ENCODE measurements at regions not wholly inside any gene's neighbourhood (a gene's known extent, or its start where the extent isn't known, plus 50 kb on each side); places are given as distances from the start of the nearest gene placed in this dataset.

DNA sequence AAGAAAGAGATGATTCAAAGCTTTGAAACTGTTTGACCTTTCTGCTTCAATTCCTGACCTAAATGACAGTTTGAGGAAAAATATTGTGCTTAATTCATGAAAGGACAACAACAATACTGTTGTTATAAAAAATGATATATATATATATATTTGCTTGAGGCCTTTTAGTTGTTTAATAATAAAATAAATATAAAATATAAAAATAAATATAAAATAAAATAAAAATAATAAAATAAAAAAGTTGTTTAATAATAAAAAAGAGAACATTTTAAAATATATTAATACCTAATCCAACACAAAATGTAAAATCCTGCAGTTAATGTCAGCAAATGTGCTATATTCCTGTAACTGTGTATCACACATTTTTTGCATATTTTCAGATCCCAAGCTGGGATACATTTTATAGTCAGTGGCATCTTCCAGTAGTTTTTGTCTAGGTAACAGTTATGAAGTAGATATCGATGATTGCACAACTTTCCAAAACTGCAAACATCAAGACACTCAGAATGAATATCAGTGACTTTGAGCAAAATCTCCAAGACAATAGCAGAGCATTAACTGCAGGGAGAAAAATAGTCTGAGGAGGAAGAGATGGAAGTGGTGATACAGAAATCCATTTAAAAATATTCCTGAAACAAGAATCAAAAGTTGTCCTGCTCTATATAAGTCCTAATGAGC lies 375.5 kb upstream of the KLHL1 start:
- intact Hi-C loops (cut with DNase I), result no loop called here

DNA sequence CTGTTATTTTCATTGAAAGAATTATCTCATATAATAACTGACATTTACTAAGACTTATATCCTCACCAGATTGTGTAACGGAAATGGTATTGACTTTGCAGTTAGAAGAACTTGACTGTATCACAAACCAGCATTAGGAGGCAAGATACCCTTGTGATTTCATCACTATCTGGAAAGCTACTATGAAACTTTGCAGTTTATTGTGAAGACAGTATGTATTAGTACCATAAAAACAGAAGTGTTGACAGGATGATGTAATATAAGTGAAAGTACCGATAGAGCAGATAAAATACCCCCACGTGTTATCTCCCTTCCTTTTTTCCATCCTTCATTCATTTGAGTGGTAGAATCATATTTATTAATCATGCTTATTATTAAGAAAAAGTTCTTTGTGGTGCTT lies 365.7 kb upstream of the KLHL1 start:
- no peak for DNase-seq
- Histone ChIP-seq H3K9me3 (peaks cover 0 to 21% (median 0%) of the 10 kb centered on the region in 11 donors), H3K36me3 (no peaks in the 10 kb centered on the region), H3K4me1 (no peaks in the 10 kb centered on the region), H3K27me3 (no peaks in the 10 kb centered on the region), H3K4me3 (no peak overlapping the region), H3K27ac (no peak overlapping the region)
- intact Hi-C loops (cut with DNase I), result no loop called here
- 27 to 30% methylated on average over 3 of the region's 3 CpGs for WGBS, 2 donors
- ATAC-seq, result no peak
- TF ChIP-seq, protein P1, sequence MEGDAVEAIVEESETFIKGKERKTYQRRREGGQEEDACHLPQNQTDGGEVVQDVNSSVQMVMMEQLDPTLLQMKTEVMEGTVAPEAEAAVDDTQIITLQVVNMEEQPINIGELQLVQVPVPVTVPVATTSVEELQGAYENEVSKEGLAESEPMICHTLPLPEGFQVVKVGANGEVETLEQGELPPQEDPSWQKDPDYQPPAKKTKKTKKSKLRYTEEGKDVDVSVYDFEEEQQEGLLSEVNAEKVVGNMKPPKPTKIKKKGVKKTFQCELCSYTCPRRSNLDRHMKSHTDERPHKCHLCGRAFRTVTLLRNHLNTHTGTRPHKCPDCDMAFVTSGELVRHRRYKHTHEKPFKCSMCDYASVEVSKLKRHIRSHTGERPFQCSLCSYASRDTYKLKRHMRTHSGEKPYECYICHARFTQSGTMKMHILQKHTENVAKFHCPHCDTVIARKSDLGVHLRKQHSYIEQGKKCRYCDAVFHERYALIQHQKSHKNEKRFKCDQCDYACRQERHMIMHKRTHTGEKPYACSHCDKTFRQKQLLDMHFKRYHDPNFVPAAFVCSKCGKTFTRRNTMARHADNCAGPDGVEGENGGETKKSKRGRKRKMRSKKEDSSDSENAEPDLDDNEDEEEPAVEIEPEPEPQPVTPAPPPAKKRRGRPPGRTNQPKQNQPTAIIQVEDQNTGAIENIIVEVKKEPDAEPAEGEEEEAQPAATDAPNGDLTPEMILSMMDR (IDR thresholded peaks at IDR 0.05), result no peak

More for the DNA sequence above, 375.5 kb upstream of the KLHL1 start:
- Histone ChIP-seq H3K27ac (no peak overlapping the region), H3K9me3 (peaks cover 0 to 3% (median 0%) of the 10 kb centered on the region in 11 donors), H3K4me3 (no peak overlapping the region), H3K4me1 (no peaks in the 10 kb centered on the region), H3K27me3 (no peaks in the 10 kb centered on the region), H3K36me3 (no peaks in the 10 kb centered on the region)
- 86 to 97% methylated on average over 1 of the region's 1 CpG for WGBS, 2 donors
- DNase-seq (no peak), ATAC-seq (no peak)
- TF ChIP-seq, protein P1 (IDR thresholded peaks at IDR 0.05), result no peak

DNA sequence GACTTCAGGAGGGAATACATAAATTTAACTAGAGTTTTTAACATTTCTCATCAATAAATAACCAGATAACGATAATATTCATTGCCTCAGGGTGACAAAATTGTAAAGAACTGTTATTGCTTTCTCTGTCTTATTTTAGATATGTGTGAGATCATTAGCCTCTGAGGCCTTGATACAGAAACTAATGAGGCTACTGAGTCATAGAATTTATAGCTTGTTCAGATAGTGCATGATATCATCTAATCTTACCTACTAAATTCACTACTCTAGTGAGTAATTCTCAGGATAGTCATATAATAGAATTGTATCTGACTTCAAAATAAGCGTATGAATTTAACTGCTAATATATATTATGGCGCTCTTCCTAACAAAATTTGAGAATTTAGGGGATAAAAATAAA lies 360.8 kb upstream of the KLHL1 start:
- no peak overlapping the region for H3K27ac ChIP-seq
- 88 to 92% methylated on average over 3 of the region's 3 CpGs for WGBS, 2 donors
- ATAC-seq, result no peak
- no peaks in the 10 kb centered on the region for H3K27me3 ChIP-seq
- intact Hi-C loops (cut with DNase I), result no loop called here
- H3K4me1 ChIP-seq, result no peaks in the 10 kb centered on the region
- no peaks in the 10 kb centered on the region for H3K9me3 ChIP-seq
- no peaks in the 10 kb centered on the region for H3K36me3 ChIP-seq
- TF ChIP-seq, protein P1 (IDR thresholded peaks at IDR 0.05), result no peak
- no peak overlapping the region for H3K4me3 ChIP-seq
- DNase-seq, result no peak

DNA sequence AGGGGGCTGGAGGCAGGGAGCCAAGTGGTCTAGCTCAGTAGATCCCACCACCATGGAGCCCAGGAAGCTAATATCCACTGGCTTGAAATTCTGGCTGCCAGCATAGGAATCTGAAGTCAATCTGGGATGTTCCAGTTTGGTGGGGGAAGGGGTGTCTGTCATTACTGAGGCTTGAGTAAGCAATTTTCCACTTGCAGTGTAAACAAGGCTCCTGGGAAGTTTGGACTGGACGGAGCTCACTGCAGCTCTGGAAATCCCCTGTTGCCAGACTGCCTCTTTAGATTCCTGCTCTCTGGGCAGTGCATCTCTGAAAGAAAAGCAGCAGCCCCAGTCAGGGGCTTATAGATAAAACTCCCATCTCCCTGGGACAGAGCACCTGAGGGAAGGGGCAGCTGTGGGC lies 349.2 kb upstream of the KLHL1 start:
- WGBS, 2 donors, result 57 to 60% methylated on average over 1 of the region's 1 CpG
- H3K9me3 ChIP-seq, result peaks cover 0 to 41% (median 0%) of the 10 kb centered on the region in 11 donors
- H3K27me3 ChIP-seq, result no peaks in the 10 kb centered on the region
- no peak overlapping the region for H3K27ac ChIP-seq
- no peaks in the 10 kb centered on the region for H3K4me1 ChIP-seq
- ATAC-seq, result no peak
- H3K4me3 ChIP-seq, result no peak overlapping the region
- intact Hi-C loops (cut with DNase I), result no loop called here
- DNase-seq, result no peak
- no peaks in the 10 kb centered on the region for H3K36me3 ChIP-seq
- TF ChIP-seq, protein P1 (IDR thresholded peaks at IDR 0.05), result no peak
